ENCODE measurements at regions not wholly inside any gene's neighbourhood (a gene's known extent, or its start where the extent isn't known, plus 50 kb on each side); places are given as distances from the start of the nearest gene placed in this dataset.
"Not testable (repeated sequence)": the region's sequence is repeated elsewhere in the genome, so short reads cannot be mapped to it uniquely, and the experiment has no call there.

- DNase-seq (ENCODE audit: low read depth) = no peak
Measured at GRCh38 chrX:66912417-66912816, 273.5 kb upstream of the EDA2R start.

GRCh38 chrX:66902081-66902480 is 263.2 kb upstream of the EDA2R start:
- DNase-seq (ENCODE audit: low read depth) = no peak

GRCh38 chrX:66900886-66901285 is 262.0 kb upstream of the EDA2R start:
- DNase-seq (ENCODE audit: low read depth) = no peak

GRCh38 chrX:66892004-66892403 is 253.1 kb upstream of the EDA2R start:
- no peak for DNase-seq (ENCODE audit: low read depth)

- DNase-seq (ENCODE audit: low read depth) = no peak
Measured at GRCh38 chrX:66889418-66889817, 250.5 kb upstream of the EDA2R start.

- DNase-seq (ENCODE audit: low read depth) = no peak
Measured at GRCh38 chrX:66882101-66882500, 243.2 kb upstream of the EDA2R start.

DNA sequence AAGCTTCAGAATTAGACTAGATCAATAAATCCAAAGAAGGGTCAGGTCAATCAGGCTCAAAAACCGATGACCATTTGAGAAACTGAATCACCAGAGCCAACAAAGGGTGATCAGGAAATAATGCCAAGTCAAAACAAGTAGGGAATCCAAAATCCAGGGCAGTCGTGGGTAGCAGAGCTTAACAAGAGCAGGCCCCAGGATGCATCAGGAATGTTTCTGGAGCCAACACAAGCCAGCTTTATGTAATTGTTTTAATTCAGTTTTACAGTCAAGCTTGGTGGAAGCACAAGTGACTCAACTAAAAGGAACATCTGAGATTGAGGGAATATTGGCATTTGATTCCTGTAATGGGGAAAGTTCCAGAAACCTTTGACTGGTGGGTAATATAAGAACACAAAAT is 237.9 kb upstream of the EDA2R start:
- no peak for DNase-seq (ENCODE audit: low read depth)

GRCh38 chrX:66872771-66873170 is 233.9 kb upstream of the EDA2R start:
- no peak for DNase-seq (ENCODE audit: low read depth)

DNA sequence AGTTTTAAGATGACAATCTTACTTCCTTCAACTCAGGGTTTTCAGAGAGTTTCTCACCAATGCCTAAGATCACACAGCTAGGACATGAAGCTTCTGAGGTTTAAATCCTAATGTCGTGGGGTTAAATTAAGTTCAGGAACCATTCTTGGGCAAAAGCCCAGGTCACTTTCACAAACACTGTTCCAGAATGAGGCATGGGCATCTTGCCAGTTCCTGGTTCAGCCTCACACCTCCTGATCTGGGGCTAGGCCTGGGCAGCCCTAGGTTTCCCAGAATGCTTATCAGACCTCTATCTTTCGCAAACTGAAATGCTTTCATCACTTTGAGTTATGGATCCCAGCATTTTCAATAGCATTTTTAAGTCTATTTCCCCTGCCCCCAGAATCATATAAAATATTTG is 224.8 kb upstream of the EDA2R start:
- DNase-seq (ENCODE audit: low read depth) = no peak

- DNase-seq (ENCODE audit: low read depth) = no peak
Measured at GRCh38 chrX:66833426-66833825, 194.5 kb upstream of the EDA2R start.

- DNase-seq (ENCODE audit: low read depth) = no peak
Measured at GRCh38 chrX:66815227-66815626, 176.3 kb upstream of the EDA2R start.

DNA sequence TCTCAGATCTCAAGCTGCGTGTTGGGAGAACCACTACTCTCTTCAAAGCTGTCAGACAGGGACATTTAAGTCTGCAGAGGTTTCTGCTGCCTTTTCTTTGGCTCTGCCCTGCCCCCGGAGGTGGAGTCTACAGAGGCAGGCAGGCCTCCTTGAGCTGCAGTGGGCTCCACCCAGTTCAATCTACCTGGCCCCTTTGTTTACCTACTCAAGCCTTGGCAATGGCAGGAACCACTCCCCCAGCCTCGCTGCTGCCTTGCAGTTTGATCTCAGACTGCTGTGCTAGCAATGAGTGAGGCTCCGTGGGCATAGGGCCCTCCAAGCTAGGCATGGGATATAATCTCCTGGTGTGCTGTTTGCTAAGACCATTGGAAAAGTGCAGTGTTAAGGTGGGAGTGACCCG is 155.6 kb upstream of the EDA2R start:
- not testable (repeated sequence) for DNase-seq (ENCODE audit: low read depth)

DNA sequence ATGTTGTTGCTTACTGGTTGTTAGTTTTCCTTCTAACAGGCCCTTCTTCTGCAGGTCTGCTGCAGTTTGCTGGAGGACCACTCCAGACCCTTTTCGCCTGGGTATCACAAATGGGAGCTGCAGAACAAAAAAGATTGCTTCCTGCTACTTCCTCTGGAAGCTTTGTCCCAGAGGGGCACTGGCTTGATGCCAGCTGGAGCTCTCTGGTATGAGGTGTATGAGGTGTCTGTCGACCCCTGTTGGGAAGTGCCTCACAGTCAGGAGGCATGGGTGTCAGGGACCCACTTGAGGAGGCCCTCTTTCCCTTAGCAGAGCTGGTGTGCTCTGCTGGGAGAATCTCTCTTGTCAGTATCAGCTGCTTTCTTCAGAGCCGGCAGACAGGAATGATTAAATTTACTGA is 127.4 kb upstream of the EDA2R start:
- no peak for DNase-seq (ENCODE audit: low read depth)

DNA sequence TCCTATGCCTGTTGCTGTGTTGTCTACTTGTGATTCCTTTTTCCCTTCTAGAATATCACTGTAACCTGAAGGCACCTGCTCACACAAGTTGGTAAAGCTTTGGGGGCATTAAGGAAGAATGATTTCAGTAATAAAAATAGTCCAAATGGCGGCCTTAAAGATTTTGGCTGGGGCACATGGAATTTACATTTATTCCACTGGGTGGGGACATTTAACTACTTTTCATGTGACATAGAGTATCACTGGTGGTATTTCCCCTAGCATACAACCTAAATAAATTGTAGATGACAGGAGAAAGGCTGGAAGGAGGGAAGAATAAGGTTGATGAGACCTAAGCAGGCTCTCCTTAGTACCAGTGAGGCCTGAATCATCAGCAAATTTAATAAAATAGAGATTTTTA is 121.8 kb upstream of the EDA2R start:
- no peak for DNase-seq (ENCODE audit: low read depth)

DNA sequence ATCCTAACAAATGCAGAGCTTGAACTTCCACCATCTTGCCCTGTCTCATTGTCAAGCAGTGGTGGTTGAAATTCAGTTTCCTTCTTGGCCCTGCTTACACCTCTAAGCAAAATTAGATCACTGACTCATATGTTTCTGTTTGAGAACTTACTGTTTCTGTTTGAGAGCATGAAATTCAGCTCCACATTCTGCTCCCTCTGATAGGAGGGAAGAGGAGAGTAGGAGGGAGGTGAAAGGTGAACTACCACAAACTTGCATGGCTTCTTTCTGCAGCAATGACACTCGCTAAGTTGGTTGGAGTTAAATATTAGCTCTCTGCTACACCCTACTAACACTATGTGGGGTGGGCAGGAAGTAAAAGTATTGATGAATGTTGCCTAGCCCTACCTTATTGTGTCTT is 117.8 kb upstream of the EDA2R start:
- DNase-seq (ENCODE audit: low read depth) = no peak

DNA sequence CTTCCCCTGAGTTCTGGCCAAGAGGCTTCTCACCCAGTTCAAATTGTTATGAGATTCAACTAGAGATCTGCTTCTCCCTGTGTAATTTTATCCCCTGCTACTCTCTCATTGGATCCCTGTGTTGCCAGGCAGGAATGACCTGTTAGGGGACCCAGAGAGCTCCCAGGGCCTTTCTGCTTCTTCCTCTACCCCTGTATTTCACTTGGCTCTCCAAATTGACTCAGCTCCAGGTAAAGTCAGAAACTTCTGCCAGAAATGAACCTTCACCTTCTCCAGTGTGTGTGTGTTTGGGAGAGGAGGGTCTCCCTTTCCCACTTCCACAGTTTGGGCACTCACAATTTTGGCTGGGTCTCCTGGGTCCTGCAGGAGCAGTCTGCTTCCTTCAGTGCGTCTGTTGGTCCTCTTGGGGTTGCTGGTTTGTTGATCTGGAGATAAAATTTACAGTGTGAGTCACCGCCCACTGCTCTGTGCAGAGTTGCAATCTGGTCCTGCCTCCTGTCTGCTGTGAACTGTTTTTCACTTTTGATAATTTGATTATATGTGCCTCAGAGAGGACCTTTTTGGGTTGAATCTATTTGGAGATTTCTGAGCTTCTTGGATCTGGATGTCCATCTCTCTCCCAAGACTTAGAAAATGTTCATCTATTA is 112.4 kb upstream of the EDA2R start:
- DNase-seq (ENCODE audit: low read depth) = no peak

GRCh38 chrX:66744519-66744918 is 105.6 kb upstream of the EDA2R start:
- not testable (repeated sequence) for DNase-seq (ENCODE audit: low read depth)

DNA sequence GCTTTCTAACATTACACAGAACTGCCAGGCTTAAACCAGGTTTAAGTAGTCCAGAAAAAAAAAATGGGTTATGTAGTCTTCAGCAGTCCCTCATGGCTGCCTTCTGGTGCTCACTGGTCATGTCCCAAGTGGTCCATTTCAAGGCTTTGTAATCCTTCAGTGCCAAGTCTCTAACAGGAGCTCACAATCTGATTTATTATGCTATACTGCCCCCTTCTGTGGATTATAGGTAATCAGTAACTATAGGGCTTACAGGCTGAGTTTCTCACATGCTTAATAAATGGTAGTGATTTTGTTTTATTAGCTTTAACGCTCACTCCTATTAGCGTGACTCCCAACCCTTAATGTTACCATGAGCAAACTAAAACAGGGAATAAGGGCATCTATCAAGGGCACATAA is 92.5 kb upstream of the EDA2R start:
- DNase-seq (ENCODE audit: low read depth) = no peak

DNA sequence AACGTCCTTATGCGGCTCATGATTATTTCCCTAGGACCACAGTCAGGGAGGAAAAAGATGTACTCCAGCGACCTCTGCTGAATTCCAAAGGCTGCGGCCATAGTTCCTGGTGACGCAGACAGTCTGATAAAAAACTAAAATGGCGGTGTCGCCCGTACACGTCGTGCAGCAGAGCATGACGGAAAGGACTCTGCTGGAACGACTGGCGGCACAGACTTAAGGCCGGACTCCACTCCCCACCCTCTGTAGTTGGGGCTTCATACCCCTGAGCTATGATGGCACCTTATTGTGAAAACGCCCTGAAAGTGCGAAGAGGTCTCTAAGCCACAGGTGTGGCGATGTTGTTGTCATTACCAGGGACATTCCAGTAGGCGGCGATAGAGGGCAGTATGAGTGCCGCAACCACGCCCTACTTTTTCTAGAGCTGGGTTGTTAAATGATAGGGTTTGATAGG is 90.0 kb upstream of the EDA2R start:
- DNase-seq (ENCODE audit: low read depth) = peak; percentile 10

DNA sequence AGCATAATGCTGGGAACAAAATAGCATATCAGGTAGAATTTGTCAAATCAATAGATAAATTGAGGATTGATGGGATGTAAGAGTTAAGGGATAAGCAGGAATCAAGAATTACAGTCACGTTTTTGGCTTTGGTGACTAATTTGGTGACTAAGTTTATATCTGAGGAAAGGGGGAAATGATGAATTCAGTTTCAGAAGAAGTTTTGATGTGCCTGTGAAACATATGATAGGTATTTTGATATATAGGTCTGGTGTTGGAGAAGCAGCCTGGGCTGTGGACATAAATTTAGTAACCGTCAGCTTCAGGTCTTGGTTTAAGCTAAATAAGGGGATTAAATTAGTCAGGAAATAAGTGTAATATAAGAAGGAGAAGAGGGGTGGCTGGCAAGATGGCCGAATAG is 79.0 kb upstream of the EDA2R start:
- no peak for DNase-seq (ENCODE audit: low read depth)

GRCh38 chrX:66698273-66699204 is 59.7 kb upstream of the EDA2R start:
- DNase-seq (ENCODE audit: low read depth) = no peak

DNA sequence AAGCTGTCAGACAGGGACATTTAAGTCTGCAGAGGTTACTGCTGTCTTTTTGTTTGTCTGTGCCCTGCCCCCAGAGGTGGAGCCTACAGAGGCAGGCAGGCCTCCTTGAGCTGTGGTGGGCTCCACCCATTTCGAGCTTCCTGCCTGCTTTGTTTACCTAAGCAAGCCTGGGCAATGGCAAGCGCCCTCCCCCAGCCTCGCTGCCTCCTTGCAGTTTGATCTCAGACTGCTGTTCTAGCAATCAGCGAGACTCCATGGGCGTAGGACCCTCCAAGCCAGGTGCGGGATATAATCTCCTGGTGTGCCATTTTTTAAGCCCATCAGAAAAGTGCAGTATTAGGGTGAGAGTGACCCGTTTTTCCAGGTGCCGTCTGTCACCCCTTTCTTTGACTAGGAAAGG is 53.6 kb upstream of the EDA2R start:
- DNase-seq (ENCODE audit: low read depth) = not testable (repeated sequence)

Measured in activated T-helper 1 cell treated with Interleukin-2 at 50 U/mL for 16 hours (primary cell).